WERI-Rb-1 (cell line): ENCODE measurements at regions not wholly inside any gene's neighbourhood (a gene's known extent, or its start where the extent isn't known, plus 50 kb on each side); places are given as distances from the start of the nearest gene placed in this dataset.
"Not testable (repeated sequence)": the region's sequence is repeated elsewhere in the genome, so short reads cannot be mapped to it uniquely, and the experiment has no call there.

Experiments used
- DNase-seq: peaks from one replicate; pipeline ENCODE4 v3.0.0-alpha.2; 2020
- H3K27ac ChIP-seq: fragments of 250-450 bp; sonication (Bioruptor Pico); 2 replicates; pipeline ENCODE4 v1.5.1; 2020; ENCODE audit warnings: mild to moderate bottlenecking, moderate library complexity
- H3K27me3 ChIP-seq: fragments of 250-450 bp; sonication (Bioruptor Pico); 2 replicates; pipeline ENCODE4 v1.5.1; 2021; ENCODE audit warnings: mild to moderate bottlenecking, low read depth, moderate library complexity; ENCODE audit not compliant: insufficient read depth, severe bottlenecking
- H3K36me3 ChIP-seq: fragments of 250-450 bp; sonication (Bioruptor Pico); 2 replicates; pipeline ENCODE4 v1.5.1; 2020; ENCODE audit warnings: mild to moderate bottlenecking, moderate library complexity
- H3K4me3 ChIP-seq: 2 replicates; pipeline ENCODE4 v1.5.1; 2011; ENCODE audit warnings: low read depth, mild to moderate bottlenecking, control low read depth, low read length
- H3K9me3 ChIP-seq: fragments of 250-450 bp; sonication (Bioruptor Pico); 2 replicates; pipeline ENCODE4 v1.5.1; 2021; ENCODE audit warnings: mild to moderate bottlenecking, moderate library complexity; ENCODE audit not compliant: severe bottlenecking
- TF ChIP-seq, protein P1 (sequence below): IDR thresholded peaks from 2 replicates; pipeline ENCODE4 v1.5.1; 2011; ENCODE audit warnings: low read depth, mild to moderate bottlenecking, control low read depth, inconsistent platforms, low read length

DNA sequence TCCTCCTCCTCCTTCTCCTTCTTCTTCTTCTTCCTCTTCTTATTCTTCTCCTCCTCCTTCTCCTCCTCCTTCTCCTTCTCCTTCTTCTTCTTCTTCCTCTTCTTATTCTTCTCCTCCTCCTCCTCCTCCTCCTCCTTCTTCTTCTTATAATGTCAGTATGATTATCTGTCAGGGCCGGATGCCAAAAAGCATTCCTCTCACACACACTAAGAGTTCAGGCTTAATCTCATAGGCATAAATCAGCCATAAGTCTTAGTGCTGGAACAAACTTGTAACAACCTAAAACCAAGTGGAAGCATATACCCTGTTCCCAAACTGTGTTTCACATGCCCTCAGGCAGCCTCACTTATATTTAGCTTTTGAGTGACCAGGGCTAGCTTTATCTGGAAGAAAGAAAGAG is 240.3 kb downstream of the LMX1A start:
- Histone ChIP-seq H3K4me3 (no peak overlapping the region), H3K27ac (no peak overlapping the region), H3K36me3 (no peaks in the 10 kb centered on the region), H3K9me3 (no peaks in the 10 kb centered on the region), H3K27me3 (no peaks in the 10 kb centered on the region)
- TF ChIP-seq, protein P1, sequence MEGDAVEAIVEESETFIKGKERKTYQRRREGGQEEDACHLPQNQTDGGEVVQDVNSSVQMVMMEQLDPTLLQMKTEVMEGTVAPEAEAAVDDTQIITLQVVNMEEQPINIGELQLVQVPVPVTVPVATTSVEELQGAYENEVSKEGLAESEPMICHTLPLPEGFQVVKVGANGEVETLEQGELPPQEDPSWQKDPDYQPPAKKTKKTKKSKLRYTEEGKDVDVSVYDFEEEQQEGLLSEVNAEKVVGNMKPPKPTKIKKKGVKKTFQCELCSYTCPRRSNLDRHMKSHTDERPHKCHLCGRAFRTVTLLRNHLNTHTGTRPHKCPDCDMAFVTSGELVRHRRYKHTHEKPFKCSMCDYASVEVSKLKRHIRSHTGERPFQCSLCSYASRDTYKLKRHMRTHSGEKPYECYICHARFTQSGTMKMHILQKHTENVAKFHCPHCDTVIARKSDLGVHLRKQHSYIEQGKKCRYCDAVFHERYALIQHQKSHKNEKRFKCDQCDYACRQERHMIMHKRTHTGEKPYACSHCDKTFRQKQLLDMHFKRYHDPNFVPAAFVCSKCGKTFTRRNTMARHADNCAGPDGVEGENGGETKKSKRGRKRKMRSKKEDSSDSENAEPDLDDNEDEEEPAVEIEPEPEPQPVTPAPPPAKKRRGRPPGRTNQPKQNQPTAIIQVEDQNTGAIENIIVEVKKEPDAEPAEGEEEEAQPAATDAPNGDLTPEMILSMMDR, result no peak
- no peak for DNase-seq

DNA sequence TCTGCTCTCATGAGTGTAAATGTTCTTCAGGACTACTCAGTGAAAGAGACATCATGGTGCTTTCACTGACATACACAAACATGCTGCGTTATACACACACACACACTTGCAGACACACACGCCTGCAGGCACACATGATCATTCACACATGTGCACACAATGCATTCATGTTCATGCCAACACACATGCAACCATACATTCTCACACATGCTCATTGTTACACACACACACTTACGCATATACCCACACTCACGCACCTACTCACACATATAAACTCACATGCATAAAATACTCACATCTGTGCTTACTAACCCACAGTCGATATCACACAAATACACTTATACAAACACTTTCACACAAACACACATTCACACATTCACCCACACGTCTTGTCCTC is 241.6 kb downstream of the LMX1A start:
- Histone ChIP-seq H3K36me3 (no peaks in the 10 kb centered on the region), H3K27ac (no peak overlapping the region), H3K27me3 (no peaks in the 10 kb centered on the region), H3K9me3 (no peaks in the 10 kb centered on the region), H3K4me3 (no peak overlapping the region)
- TF ChIP-seq, protein P1, result no peak
- no peak for DNase-seq

DNA sequence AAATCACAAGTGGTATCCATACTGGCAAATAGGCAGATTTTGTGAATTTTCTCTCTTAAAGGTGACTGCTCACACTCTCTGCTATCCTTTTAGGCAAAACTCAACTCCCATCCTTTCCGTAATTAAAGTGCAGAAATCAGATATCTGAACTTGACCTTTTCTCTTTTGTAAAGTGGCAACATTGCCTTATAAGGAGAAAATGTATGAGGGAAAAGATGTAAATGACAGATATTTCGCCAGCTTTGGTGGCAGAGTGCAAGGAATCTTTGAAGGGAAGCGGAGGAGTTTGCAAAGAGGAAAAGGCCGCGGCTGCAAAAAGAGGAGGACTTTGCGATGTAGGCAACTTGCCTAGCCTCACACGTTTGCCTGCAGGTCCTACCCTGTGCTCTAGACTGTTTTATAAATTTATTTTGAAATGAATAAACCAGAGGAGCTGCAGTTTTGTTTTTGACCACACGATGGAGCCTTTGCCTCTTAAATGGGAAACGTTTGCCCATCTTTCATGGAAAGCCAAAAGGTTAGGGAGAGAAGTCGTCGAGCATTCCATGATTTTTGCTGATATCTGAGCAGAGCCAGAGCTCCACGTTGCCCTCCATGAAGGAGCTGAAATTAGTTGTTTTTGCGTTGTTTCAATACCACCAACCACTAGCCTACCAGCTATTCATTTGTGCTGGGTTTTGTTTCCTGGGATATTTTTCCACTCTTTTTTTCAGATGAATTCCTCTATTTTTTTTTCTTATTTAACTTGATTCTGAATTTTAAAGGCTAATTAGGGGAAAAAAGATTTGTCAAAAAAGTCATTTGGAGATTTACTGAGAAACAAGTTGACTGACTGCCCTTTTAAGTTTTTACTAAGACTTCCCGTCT is 242.3 kb downstream of the LMX1A start:
- H3K27ac ChIP-seq, result no peak overlapping the region
- H3K27me3 ChIP-seq, result no peaks in the 10 kb centered on the region
- DNase-seq, result peak; percentile 64
- H3K9me3 ChIP-seq, result no peaks in the 10 kb centered on the region
- TF ChIP-seq, protein P1, result peak; percentile 69
- H3K4me3 ChIP-seq, result no peak overlapping the region
- H3K36me3 ChIP-seq, result no peaks in the 10 kb centered on the region

DNA sequence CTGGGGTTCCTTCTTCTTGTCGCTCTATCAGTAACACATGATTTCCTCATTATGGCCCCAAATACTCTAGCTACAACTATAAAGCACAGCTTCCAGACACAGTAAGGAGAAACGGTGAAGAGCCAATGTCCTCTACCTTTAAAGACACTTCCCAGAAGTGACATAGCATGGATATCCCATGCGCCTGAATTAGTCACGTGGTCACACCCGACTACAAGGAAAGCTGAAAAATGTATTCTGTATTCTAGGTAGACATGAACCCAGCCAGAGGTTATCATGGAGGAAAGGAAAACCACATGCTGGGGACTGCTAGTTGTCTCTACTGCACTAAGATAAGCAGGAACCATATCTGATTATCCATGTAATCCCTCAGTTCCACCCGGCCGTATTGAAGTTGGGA is 244.3 kb downstream of the LMX1A start:
- Histone ChIP-seq H3K36me3 (no peaks in the 10 kb centered on the region), H3K27me3 (no peaks in the 10 kb centered on the region), H3K27ac (no peak overlapping the region; the same call in 1 of the 2 replicates), H3K9me3 (no peaks in the 10 kb centered on the region), H3K4me3 (no peak overlapping the region)
- DNase-seq, result no peak
- TF ChIP-seq, protein P1, result no peak

DNA sequence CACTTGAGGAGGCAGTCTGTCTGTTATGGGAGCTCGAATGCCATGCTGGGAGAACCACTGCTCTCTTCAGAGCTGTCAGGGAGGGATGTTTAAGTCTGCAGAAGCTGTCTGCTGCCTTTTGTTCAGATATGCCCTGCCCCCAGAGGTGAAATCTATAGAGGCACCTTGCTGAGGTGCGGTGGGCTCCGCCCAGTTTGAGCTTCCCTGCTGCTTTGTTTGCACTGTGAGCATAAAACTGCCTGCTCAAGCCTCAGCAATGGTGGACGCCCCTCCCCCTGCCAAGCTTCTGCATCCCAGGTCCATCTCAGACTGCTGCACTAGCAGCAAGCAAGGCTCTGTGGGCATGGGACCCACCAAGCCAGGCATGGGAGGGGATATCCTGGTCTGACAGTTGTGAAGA is 247.5 kb downstream of the LMX1A start:
- no peak overlapping the region for H3K27ac ChIP-seq
- no peaks in the 10 kb centered on the region for H3K27me3 ChIP-seq
- DNase-seq, result no peak
- no peaks in the 10 kb centered on the region for H3K9me3 ChIP-seq
- TF ChIP-seq, protein P1, result no peak
- no peaks in the 10 kb centered on the region for H3K36me3 ChIP-seq
- no peak overlapping the region for H3K4me3 ChIP-seq

DNA sequence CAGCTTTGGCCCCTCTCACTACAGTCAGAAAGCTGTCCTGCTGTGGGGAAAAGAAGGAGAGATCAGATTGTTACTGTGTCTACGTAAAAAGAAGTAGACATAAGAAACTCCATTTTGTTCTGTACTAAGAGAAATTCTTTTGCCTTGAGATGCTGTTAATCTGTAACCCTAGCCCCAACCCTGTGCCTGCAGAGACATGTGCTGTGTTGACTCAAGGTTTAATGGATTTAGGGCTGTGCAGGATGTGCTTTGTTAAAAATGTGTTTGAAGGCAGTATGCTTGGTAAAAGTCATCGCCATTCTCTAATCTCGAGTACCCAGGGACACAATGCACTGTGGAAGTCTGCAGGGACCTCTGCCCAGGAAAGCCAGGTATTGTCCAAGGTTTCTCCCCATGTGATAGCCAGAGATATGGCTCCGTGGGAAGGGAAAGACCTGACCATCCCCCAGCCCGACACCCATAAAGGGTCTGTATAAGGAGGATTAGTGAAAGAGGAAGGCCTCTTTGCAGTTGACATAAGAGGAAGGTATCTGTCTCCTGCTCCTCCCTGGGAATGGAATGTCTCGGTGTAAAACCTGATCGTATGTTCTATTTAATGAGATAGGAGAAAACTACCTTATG is 263.9 kb downstream of the LMX1A start:
- H3K4me3 ChIP-seq, H3K27me3 ChIP-seq, H3K36me3 ChIP-seq, H3K27ac ChIP-seq: not testable (repeated sequence)
- peak; percentile 12 for DNase-seq
- H3K9me3 ChIP-seq, result peaks cover 10% of the 10 kb centered on the region
